SKM-1 treated with dmso at 0.1 percent for 144 hours (cell line): ENCODE measurements at regions not wholly inside any gene's neighbourhood (a gene's known extent, or its start where the extent isn't known, plus 50 kb on each side); places are given as distances from the start of the nearest gene placed in this dataset.

Source experiments
- DNase-seq: peaks from one replicate; lab custom pipeline; 2025; ENCODE audit not compliant: unreplicated experiment; lab: John Stamatoyannopoulos, UW

GRCh38 chr4:185071236-185071811 is 53.0 kb downstream of the HELT start:
- DNase-seq = no peak

DNA sequence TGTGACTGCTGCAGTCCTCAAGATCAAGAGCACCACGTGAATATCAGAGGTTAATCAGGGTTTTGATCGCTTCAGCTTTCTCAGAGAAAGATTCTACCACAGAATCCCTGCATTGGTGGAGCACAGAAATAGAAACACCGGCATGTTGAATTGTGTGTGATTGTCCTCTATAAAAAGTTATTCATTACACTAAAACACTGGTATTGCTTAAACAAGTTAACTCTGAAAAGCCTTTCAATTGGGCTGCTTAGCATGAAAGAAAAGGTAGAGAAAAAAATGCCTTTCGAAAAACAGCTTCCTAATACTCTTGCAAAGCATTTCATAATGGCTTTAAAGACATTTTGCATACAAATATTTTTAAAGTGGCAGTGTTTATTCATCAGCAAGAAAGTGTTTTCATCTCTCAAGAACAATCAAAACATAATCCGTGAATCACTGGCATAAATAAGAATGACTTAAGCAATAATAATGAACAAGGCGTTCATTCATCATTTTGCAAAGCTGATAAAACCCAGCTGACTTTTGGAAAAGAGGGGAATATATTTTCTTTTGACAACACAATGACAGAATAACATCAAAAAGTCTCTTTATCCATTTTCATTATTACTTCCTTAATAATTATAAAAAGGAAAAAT is 61.1 kb downstream of the HELT start:
- no peak for DNase-seq

GRCh38 chr4:185080545-185080944 is 62.3 kb downstream of the HELT start:
- no peak for DNase-seq

DNA sequence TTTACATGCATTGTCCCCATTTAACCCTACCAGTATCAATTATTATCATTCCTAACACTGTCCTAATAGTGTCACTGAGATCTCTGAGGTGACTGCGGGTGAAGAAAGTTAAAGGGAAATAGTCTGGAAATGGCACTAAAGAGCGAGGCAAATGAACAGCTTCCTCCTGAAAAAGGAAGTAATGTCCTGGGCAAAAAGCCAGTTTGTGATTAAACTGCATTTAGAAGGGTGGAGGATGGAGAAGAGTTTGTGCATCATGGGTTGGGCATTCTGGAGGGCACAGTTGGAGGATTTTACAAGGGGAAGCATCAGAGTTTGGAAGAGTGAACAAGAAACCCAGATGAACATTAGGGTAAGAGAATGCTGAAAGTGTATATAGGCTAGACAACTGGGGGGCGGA is 60.5 kb upstream of the SLC25A4 start:
- peak; percentile 42 for DNase-seq

- no peak for DNase-seq
These were observed 57.0 kb upstream of the SLC25A4 start for GRCh38 chr4:185086053-185086452.

GRCh38 chr4:185088899-185089298 is 54.2 kb upstream of the SLC25A4 start:
- no peak for DNase-seq

- no peak for DNase-seq
These were observed 52.5 kb upstream of the SLC25A4 start for GRCh38 chr4:185090592-185090991.

DNA sequence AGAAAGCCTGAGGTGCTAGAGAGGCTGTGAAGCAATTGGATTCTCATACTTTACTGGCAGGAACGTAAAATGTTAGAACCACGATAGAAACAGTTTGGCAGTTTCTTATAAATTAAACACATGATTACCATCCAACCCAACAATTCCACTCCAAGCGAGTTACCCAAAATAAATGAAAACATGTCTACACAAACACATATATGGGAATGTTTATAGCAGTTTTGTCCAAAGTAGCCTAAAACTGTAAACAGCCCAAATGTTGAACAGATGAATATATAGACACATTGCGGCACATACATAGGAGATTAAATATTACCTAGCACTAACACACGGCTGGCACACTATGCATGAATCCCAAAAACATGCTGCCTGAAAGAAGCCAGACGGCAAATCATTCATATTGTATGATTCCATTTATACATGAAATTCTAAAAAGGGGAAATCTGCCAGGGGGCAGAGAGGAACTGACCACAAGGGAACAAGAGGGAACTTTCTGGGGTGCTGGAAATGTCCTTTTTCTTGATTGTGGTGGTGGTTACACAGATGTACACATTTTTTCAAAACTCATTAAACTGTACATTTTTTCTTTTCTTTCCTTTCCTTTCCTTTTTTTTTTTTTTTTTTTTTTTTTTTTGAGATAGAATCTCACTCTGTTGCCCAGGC is 50.4 kb upstream of the SLC25A4 start:
- no peak for DNase-seq
